ENCODE measurements at regions not wholly inside any gene's neighbourhood (a gene's known extent, or its start where the extent isn't known, plus 50 kb on each side); places are given as distances from the start of the nearest gene placed in this dataset.

GRCh38 chr12:77406219-77406905 lies 341.0 kb upstream of the E2F7 start:
- TF ChIP-seq CTCF (IDR thresholded peaks at IDR 0.05; ENCODE audit: insufficient read depth, low read depth, low read length) = no peak
- no peak for TF ChIP-seq EZH2 (IDR thresholded peaks at IDR 0.05; ENCODE audit: insufficient read depth, low read length)

Data from astrocyte (in vitro differentiated cells and primary cell).